Endothelial cell of umbilical vein (primary cell): ENCODE measurements at regions not wholly inside any gene's neighbourhood (a gene's known extent, or its start where the extent isn't known, plus 50 kb on each side); places are given as distances from the start of the nearest gene placed in this dataset.
A peak's percentile ranks its signal among the peaks of the same experiment; 100 is the strongest.

Experiments
- BruUV-seq: library from RNA; stranded (reverse); fragments of 400-500 nt; replicated peaks from 2 replicates; lab custom pipeline; 2021; lab: Mats Ljungman, UMichigan
- CTCF ChIA-PET: fragments of 300-600, 350-600 bp; sonication (Branson Sonifier 250); formaldehyde crosslinking; loops from one replicate; lab custom pipeline; 2021; ENCODE audit warnings: antibody characterized with exemption, inconsistent platforms; lab: Charles Lee
- POLR2A ChIA-PET: fragments of 300-600, 350-600 bp; sonication (Branson Sonifier 250); formaldehyde crosslinking; loops from one replicate; lab custom pipeline; 2021; ENCODE audit warnings: antibody characterized with exemption, inconsistent platforms; lab: Charles Lee
- DNase-seq: peaks from one replicate; pipeline ENCODE4 v3.0.0-alpha.2; 2011; ENCODE audit warnings: low read depth, low spot score
- FAIRE-seq: peaks from 2 replicates; lab custom pipeline; 2011; peaks lifted over from hg19 to GRCh38; lab: Jason Lieb, UNC
- H2AFZ ChIP-seq: 2 replicates; pipeline ENCODE4 v1.6.0; 2012; ENCODE audit warnings: low read depth, low read length, control low read depth, inconsistent platforms
- H3K27ac ChIP-seq: 2 replicates; pipeline ENCODE4 v1.5.1; 2011; ENCODE audit warnings: low read depth, mild to moderate bottlenecking, control low read depth, low read length, moderate library complexity; ENCODE audit not compliant: insufficient read depth
- H3K27me3 ChIP-seq, 2 experiments: 2 replicates each; pipeline versions ENCODE4 v1.6.0 to v1.6.1; 2011; ENCODE audit warnings: low read length in 2 of 2, mixed read lengths in 1 of 2; ENCODE audit not compliant: control insufficient read depth in 2 of 2, insufficient read depth in 2 of 2
- H3K36me3 ChIP-seq, 2 experiments: 2 replicates in 1 of 2; 3 replicates in 1 of 2; pipeline ENCODE4 v1.5.1; 2011; ENCODE audit warnings: low read length in 2 of 2, mild to moderate bottlenecking in 1 of 2, moderate library complexity in 1 of 2; ENCODE audit not compliant: control insufficient read depth in 2 of 2, insufficient read depth in 2 of 2; ENCODE audit errors: extremely low read depth in 1 of 2
- H3K4me1 ChIP-seq: 3 replicates; pipeline ENCODE4 v1.5.1; 2011; ENCODE audit warnings: mild to moderate bottlenecking, low read length; ENCODE audit not compliant: control insufficient read depth, insufficient read depth; ENCODE audit errors: extremely low read depth
- H3K4me2 ChIP-seq: 2 replicates; pipeline ENCODE4 v1.6.1; 2011; ENCODE audit warnings: low read length, control low read depth, mixed read lengths; ENCODE audit not compliant: insufficient read depth
- H3K4me3 ChIP-seq, 3 experiments: fragments of 200-600 bp in 1 of 3; sonication (generic), shearing (Covaris generic) in 1 of 3; replicated peaks in 1 of 3; 2 replicates each; pipeline ENCODE4 v1.5.1; 2011 to 2016; ENCODE audit warnings: control low read depth in 3 of 3, low read length in 3 of 3, mild to moderate bottlenecking in 2 of 3, inconsistent platforms in 1 of 3, low read depth in 1 of 3, moderate library complexity in 1 of 3; ENCODE audit not compliant: insufficient read depth in 1 of 3
- H3K79me2 ChIP-seq: 2 replicates; pipeline ENCODE4 v1.6.0; 2012; ENCODE audit warnings: low read length, inconsistent platforms; ENCODE audit not compliant: control insufficient read depth, insufficient read depth
- H3K9ac ChIP-seq: replicated peaks from 2 replicates; pipeline ENCODE3; 2011; ENCODE audit warnings: low read length, control low read depth; ENCODE audit not compliant: insufficient read depth; ENCODE audit errors: extremely low read depth
- H3K9me1 ChIP-seq: replicated peaks from 3 replicates; pipeline ENCODE4 v1.6.0; 2011; ENCODE audit warnings: mild to moderate bottlenecking, low read length; ENCODE audit not compliant: control insufficient read depth, insufficient read depth; ENCODE audit errors: extremely low read depth
- H3K9me3 ChIP-seq: replicated peaks from 2 replicates; pipeline ENCODE4 v1.5.1; 2012; ENCODE audit warnings: low read length, inconsistent platforms; ENCODE audit not compliant: control insufficient read depth, insufficient read depth
- H4K20me1 ChIP-seq: replicated peaks from 2 replicates; pipeline ENCODE3; 2011; ENCODE audit warnings: mild to moderate bottlenecking, low read length; ENCODE audit not compliant: control insufficient read depth, insufficient read depth; ENCODE audit errors: extremely low read depth
- CTCF ChIP-seq, 2 donors: IDR thresholded peaks; 1 replicate in 1 of 2; 2 replicates in 1 of 2; pipeline ENCODE4 v1.5.1; 2011; ENCODE audit warnings: low read length in 2 of 2, mild to moderate bottlenecking in 2 of 2, moderate library complexity in 2 of 2, control low read depth in 1 of 2, inconsistent platforms in 1 of 2, low read depth in 1 of 2; ENCODE audit not compliant: insufficient read depth in 1 of 2; ENCODE audit errors: extremely low read depth in 1 of 2
- EZH2 ChIP-seq: IDR thresholded peaks from 2 replicates; pipeline ENCODE4 v1.6.1; 2012; ENCODE audit warnings: borderline replicate concordance, low read depth, mild to moderate bottlenecking, moderate library complexity, low read length, inconsistent platforms; ENCODE audit not compliant: severe bottlenecking
- FOS ChIP-seq: IDR thresholded peaks from 2 replicates; pipeline ENCODE4 v1.6.1; 2011; ENCODE audit warnings: mild to moderate bottlenecking, low read length, moderate library complexity, borderline replicate concordance; ENCODE audit not compliant: insufficient read depth
- GATA2 ChIP-seq: IDR thresholded peaks from 2 replicates; pipeline ENCODE4 v1.7.0; 2011; ENCODE audit warnings: low read depth, mild to moderate bottlenecking, moderate library complexity, mixed read lengths, low read length; ENCODE audit not compliant: insufficient read length, insufficient read depth
- JUN ChIP-seq: IDR thresholded peaks from 2 replicates; pipeline ENCODE4 v1.6.1; 2011; ENCODE audit warnings: borderline replicate concordance, low read depth; ENCODE audit not compliant: insufficient read length, insufficient read depth
- POLR2A ChIP-seq: IDR thresholded peaks from 2 replicates; pipeline ENCODE4 v1.6.1; 2012; ENCODE audit warnings: low read depth, mild to moderate bottlenecking, control low read depth, low read length
- POLR2AphosphoS5 ChIP-seq: IDR thresholded peaks from 2 replicates; pipeline ENCODE4 v1.6.1; 2012; ENCODE audit warnings: low read depth, mild to moderate bottlenecking, control low read depth, low read length, moderate library complexity; ENCODE audit not compliant: insufficient read depth
- dilution Hi-C: fragments of 300-500 bp; cut with MboI; formaldehyde crosslinking; loops from one replicate; pipeline ENCODE4 v1.15.0; 2019; ENCODE audit warnings: low sequenced_read_pairs; ENCODE audit not compliant: extremely low pct_ligation_motif_present
- intact Hi-C: fragments of 100-400 bp; cut with micrococcal nuclease; formaldehyde crosslinking; loops from one replicate; pipeline ENCODE4 v1.10.0; 2022

- no peak overlapping the region for H3K9ac ChIP-seq
- no TSS peak for BruUV-seq
- no peak for TF ChIP-seq POLR2A
- TF ChIP-seq EZH2, result no peak
- no peak for TF ChIP-seq GATA2
- TF ChIP-seq CTCF (IDR thresholded peaks at IDR 0.05; ENCODE audit: extremely low read depth in 1 of 2, insufficient read depth in 1 of 2, low read depth in 1 of 2, low read length in 2 of 2), result no peak
- no peak for TF ChIP-seq JUN
- TF ChIP-seq FOS, result no peak
- no peak for TF ChIP-seq POLR2AphosphoS5
- dilution Hi-C loops, result no loop called here
- ChIA-PET POLR2A (no interaction called here), CTCF (no interaction called here)
- DNase-seq (no peak), FAIRE-seq (peak; percentile 46)
- no peak overlapping the region for H3K4me3 ChIP-seq
- no peaks in the 10 kb centered on the region for H3K9me3 ChIP-seq
- no peaks in the 10 kb centered on the region for H3K79me2 ChIP-seq
- no peaks in the 10 kb centered on the region for H3K9me1 ChIP-seq
- H3K4me1 ChIP-seq, result peaks cover 23% of the 10 kb centered on the region
- no peak overlapping the region for H3K4me2 ChIP-seq
- H3K36me3 ChIP-seq, result no peaks in the 10 kb centered on the region
- intact Hi-C loops, result no loop called here
- no peaks in the 10 kb centered on the region for H3K27me3 ChIP-seq
- no peak overlapping the region for H2AFZ ChIP-seq
- no peaks in the 10 kb centered on the region for H4K20me1 ChIP-seq
- H3K27ac ChIP-seq, result no peak overlapping the region
These were observed 55.2 kb upstream of the MED9 start for GRCh38 chr17:17421346-17422216.
